Left ventricle myocardium superior (tissue), 1 donor: ENCODE measurements at regions not wholly inside any gene's neighbourhood (a gene's known extent, or its start where the extent isn't known, plus 50 kb on each side); places are given as distances from the start of the nearest gene placed in this dataset.

Source experiments
- ATAC-seq: fragments of 200-7000 bp; cut with Tn5 transposase; one replicate; pipeline ENCODE4 v1.9.1; 2020; ENCODE audit warnings: mild to moderate bottlenecking, moderate library complexity
- DNase-seq: peaks from one replicate; pipeline ENCODE4 v3.0.0-alpha.2; 2020
- intact Hi-C: fragments of 100-400 bp; cut with micrococcal nuclease; formaldehyde crosslinking; loops from one replicate; pipeline ENCODE4 v1.11.0; 2022
- donor health status: DM: no; HTN: yes; CAD: no; lungs with severe emphysema.

DNA sequence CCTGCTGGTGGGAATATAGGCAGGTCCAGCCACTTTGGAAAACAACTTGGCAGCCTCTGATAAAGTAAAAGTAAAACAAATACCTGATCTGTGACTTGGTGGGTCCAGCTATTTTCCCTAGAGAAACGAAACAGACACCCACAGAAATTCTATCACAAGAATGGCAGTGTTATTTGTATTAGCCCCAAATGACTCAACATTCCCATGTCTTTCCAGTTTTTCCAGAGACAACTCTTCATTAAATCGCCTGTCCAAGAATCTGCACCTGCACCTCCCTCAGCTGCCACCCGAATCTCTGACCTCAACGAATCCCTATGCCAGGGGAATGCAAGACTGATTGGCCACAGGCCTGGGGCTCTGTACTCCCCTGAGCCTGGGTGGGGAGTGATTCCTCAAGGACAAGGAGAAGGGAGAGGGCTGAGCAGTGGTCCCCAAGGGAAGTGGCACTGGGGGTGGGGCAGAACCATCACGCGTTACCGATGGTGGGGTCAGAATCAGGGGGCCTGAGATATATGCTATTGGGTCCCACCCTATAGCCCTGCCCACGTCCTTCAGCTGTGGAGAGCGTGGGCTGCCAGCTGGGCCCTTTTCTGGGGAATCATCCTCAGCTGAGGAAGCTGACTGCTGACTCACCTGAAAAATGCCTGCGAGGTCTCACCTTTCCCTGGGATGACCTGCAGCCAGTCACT lies 553.0 kb downstream of the PTPRU start:
- intact Hi-C loops = no loop called here
- ATAC-seq = no peak
- no peak for DNase-seq

DNA sequence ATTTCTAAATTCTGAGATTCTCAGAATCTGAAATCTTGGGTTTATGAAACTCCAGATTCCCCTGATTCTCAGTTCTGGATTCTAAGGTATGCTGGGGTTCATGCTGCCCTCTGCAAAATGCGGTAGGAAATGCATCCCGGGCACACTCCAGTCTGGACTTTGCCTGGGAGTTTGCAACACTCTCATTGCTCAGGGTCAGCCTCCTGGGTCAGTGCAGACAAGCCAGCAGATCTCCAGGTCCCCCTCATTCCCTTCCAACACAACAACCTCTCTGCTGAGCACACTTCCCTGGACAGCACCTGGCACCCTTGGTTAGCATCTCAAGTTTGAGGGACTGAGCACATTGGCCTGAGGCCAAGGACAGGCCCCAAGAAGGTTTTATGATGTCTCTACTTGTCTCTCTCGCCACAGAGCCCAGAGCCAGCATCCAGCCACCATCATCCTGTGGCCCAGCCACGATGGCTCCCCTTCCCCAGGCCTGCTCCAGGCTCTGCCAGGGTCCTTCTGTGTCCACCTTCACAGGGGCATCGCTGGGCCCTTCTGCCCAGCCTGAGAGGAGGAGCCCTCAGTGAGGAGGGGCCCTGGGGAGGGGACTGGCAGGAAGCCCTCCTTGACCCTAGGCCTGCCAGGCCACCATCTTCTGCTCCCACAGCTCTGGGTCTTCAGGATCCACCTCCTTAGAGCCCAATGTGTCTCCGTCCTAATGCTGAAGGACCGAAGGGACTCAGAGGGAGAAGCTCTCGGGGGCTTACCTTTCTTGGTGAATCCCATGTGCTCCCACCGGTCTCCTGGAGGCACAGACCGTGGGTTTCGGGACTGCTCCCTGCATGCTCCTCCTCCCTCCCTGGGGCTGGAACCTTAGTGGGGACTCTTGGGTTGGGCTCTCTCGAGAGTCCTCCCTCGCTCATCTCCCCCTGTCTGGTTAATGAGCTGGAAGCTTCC lies 550.7 kb downstream of the PTPRU start:
- intact Hi-C loops = no loop called here
- no peak for DNase-seq
- ATAC-seq = no peak

DNA sequence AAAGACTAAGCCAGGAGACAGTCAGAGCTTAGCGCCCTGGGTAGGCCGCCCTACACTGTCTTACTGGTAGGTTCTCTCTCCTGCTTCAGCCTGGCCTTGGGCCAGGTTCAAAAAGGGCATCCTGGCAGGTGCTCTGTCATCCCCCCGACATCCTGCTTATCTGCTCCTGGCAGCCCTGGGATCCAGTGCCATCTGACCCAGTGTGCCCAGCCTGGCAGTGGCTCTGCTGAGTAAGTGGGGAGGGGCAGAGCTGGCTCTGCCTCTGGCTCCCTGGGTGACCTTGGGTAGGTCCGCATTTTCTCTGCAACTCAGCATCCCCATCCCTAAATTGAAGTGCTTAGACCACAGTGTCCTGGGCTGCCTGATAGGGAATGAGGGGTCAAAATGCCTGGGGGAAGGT lies 549.9 kb downstream of the PTPRU start:
- DNase-seq (no peak), ATAC-seq (peak; percentile 73)
- intact Hi-C loops = no loop called here

DNA sequence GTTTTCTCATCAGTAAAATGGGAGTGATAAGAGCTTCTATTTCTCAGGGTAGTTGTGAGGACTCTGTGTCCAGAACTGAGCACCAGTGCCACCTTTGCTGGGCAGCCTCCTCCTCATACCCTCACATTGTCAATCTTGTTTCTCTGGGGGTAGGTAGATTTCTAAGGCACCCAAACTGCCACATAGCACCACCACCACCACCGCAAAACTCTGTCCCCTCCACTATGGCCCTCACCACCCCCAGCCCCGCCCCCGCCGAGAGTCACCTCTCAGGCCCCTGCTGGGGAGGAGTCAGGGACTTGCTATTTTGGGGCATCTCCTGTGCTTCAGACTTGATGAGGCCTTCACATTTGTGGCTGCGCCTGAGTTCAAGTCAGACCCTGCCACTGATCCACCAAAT lies 549.2 kb downstream of the PTPRU start:
- no peak for DNase-seq
- intact Hi-C loops = no loop called here

DNA sequence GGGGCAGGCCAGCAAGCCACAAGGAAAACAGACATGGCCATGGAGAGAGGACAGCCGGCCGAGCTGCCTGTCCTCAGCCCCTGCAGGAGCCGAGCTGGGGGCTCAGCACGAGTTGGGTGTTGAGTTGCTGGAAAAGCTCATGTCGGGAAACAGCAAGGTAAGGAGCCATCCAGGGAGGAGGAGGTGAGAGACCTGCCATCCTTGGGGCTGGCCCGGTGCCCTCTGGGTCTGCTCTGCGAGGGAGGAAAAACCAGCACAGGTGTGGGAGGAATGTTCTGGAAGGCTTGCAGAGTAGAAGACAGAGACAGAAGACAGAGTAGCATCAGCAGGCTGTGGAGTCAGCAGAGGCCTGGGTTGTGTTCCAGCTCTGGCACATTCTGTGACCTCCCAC lies 548.8 kb downstream of the PTPRU start:
- intact Hi-C loops = no loop called here
- ATAC-seq (no peak), DNase-seq (no peak)

More for the DNA sequence above, 549.2 kb downstream of the PTPRU start:
- ATAC-seq = no peak

DNA sequence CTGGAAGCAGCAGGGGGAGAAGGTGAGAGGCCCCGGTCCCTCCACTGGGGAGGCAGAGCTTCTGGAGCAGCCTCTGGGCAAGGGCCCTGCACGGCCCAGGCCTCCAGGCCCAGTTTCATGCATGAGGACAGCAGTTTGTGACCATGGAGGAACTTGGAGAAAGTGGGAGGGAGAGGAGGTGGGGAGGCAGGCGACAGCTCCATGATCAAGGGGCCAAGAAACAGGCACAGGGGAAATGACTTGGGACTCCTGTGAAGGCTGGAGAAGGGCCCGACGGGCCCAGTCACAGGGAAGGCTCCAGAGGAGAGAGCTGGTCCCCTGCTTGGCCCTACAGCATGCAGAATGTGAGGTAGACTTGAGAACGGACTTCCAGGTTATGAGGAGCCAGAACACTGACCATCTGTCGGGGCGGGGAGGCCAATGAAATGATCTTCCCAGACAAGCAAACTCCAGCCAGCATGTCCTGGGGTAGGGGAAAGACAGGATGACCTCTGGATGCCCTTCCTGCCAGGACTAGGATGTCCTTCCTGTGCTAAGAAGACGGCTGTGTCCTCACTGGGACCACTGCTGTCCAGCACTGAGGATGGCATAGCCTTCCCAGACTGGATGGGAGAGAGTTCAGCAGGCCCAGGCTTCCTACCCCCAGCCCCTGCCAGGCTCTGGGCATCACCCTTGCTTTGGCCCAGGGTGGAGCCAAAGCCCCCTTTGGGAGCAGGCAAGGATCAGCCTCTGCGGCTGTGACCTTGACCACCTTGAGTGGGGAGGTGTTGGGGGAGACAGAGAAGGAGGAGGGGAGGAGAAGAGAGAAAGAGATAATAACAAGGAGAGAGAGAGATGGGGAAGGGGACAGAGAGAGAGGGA lies 548.2 kb downstream of the PTPRU start:
- no peak for DNase-seq

DNA sequence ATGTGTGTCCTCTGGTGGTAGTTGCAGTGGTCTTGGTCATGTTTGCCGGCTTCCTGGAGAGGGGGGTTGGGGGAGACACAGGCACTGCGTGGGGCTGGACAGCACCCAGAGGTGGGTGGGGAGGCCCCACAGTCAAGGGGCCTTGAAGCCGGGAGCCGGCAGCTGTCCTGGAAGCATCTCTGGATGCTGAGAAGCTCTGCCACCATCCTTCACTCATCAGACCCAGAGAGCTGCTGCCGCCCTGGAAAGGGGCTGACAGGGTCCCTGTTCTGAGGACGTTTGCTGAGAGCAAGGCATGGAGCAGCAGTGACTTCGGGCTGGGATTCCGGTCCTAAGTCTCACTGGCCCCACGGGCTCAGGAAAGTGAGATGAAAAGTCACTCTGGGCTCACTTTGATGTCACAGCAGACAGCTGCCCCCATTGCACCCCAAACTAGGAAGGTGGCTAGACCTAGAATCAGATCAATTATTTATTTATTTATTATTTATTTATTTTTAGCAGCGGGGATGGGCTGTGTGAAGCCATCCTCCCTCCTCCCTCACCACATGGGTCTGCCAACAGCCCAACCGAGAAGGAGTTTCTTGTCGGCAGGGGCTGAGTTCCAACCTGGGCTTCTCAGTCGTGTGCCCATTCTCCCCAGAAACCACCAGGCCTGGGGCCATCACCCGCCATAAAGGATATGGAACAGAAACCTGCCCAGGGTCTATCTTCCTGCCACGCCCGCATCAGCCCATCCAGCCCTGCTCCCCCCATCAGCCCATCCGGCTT lies 547.4 kb downstream of the PTPRU start:
- DNase-seq (no peak), ATAC-seq (no peak)
- intact Hi-C loops = no loop called here

More for the DNA sequence above, 548.2 kb downstream of the PTPRU start:
- intact Hi-C loops = no loop called here
- no peak for ATAC-seq

DNA sequence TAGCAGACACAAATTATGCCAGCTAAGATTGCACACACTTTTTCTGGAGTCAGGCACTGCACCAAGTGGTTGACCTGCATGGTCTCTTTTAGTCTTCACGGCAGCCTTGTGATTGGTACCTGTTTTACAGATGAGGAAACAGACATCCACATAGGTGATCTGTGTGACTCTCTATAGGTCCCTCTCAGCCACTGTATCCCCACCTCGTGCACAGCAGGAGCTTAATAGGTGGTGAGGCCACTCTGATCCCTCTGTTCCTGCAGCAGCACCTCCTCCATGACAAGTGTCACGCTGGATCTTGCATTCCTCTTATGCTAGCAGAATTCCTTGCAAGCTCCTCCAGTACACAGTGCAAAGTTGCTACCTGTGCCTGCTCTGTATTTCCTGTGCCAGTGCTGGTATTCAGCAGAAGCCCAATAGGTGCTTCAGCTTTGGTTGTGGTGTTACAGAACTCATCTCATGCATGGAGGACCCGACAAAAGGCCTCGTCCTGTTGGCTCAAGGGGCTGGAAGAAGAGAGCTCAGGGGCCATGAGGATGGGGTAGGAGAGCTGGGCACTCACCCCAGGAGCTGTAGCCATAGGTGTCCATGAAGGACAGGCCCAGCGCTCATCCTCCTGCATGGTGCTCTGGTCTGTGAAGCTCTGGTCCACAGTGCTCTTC lies 546.7 kb downstream of the PTPRU start:
- ATAC-seq (no peak), DNase-seq (no peak)
- intact Hi-C loops = no loop called here

DNA sequence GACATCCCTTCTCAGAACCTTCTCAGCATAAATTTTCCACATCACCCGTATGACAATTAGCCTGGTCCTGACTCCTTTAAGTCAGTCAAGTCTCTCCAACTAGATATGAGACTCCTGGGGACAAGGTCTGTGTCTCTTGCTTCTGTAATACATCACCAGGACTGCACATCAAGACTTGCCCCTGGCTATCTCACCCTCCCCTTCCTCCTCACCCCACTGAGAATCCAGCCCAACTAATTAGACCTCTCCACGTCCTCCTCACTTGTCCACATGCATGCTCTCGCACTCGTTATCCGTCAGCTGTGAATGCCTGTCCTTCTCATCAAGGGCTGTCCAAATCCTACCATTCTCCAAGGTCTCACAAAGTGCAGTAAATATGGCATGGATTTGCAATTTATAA lies 542.8 kb downstream of the PTPRU start:
- DNase-seq (no peak), ATAC-seq (no peak)
- intact Hi-C loops = no loop called here

DNA sequence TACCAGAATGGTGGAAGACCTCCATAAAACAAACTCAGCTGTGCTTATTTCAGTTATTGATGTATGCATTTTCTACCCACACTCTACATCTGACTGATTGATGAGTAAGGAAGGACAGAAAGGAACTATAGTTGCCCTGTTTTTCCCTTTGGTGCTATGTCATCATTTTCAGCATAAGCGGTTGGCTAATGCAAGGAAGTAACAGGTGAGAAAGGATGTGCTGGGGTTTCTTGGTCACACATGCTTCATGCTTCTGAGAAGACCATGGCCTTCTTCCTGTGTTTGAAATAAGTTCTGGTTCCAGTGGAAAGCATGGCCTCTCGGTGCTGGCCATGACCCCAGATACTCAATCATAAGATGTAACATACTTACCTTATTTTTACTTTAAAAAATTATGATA lies 541.2 kb downstream of the PTPRU start:
- intact Hi-C loops = no loop called here
- DNase-seq = no peak
- ATAC-seq = no peak

DNA sequence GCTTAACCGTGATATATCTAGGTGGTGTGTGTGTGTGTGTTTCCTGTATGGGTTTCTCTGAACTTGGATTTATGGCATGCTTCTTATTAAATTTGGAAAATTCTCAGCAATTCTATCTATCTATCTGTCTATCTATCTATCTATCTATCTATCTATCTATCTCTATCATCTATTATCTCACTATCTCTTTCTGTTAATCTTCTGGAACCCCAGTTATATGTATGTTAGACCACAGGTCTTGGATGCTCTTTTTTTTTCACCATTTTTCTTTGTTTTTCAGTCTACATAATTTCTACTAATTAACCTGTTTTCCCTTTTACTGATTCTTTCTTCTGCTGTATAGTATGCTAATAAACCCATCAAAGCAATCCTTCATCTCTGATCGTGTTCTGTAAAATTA lies 538.0 kb downstream of the PTPRU start:
- intact Hi-C loops = no loop called here
- DNase-seq (no peak), ATAC-seq (no peak)

DNA sequence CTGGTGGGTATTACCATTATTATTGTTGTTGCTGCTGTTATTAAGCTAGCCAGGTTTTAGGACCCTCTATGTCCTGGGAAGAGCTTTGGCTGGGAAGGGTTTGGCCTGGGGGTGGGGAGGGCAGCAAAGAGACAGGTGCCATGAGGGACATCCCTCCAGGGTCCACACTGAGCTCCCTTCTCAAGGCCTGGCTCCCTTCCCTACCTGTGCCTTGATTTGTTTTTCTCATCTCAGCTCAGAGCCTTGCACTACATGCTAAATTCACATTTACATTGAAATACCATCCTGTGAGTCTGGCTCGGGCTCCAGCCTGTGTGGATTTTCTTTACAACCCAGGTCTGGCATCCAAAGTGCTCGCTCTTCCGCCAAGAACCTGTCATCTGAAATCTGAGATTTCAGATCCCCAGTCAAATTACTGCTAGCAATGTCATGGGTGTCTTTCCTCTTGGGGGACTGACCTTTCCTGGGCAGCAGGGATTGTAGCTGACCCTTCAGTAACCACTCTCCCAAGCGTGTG lies 536.3 kb downstream of the PTPRU start:
- intact Hi-C loops = no loop called here
- DNase-seq = no peak
- ATAC-seq = no peak

DNA sequence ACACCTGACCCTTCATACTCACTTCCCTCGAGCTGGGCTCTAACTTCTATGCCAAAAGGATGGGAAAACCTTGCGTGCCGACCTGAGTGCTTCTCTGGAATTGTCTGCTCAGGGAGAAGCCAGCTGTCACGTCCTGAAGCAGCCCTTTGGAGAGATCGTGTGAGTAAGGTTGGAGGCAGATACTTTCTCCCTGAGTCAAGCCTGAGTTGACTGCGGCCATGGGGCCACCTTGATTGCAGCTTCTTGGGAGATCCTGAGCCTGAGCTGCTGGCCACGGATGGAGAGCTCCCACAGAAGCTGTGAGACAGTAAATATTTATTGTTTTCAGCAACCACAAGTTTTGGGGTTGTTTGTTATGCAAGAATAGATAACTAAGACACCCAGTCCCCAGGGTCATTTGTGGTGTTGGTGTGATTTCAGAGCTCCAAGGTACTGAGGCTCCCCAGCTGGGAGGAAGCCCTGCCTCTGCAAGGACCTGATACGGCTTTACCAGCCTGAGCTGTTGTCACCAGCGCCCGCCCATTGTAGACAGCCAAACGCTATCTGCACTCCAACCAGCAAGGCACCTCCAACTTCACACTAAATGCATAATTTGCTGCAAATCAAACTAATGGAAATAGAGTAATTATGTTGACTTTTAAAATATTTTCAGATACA lies 531.6 kb downstream of the PTPRU start:
- intact Hi-C loops = no loop called here
- ATAC-seq (no peak), DNase-seq (no peak)

DNA sequence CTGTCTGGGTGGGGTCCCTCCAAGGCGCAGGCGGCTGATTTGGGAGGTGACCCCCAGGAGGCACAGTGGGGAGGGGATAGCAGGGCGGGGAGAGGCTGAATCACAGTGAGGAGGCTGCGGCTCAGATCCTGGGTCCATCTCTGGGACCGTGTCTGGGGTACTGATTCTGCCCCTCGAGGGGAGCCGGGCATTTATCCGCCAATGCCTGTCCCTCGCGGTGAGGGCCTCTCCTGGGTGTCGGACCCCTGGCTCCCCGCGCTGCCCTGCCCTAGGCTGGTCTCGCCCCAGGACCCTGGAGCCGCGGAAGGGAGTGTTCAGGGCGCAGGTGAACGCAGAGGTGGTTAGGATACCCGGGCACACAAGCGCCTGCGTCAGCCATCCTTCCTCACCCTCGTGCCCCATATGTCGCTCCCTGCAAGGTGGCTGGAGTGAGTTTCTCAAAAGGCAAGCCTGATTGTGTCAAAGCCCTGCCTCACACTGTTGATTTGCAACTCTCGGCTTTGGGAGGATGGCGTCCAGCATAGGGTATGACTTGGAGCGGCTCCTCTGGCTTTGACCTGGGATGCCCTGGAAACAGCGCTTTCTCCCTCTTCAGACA lies 530.9 kb downstream of the PTPRU start:
- ATAC-seq (no peak), DNase-seq (no peak)
- intact Hi-C loops = no loop called here

DNA sequence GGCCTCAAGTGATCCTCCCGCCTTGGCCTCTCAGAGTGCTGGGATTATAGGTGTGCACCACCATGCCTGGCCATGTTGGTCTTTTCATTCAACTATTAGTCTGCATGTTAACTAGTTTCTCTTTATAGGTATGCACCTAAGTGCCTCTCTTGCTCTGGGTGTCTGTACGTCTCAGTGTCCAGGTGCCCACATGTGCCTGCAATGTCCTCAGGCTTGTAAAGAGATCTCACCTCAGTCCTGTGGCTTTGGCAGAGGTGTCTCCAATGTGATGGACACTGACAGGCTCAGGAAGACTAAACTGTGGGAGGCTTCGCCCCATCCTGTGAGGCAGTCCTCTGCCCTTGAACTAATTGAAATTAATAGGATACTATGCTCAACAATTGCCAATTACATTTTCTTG lies 526.3 kb downstream of the PTPRU start:
- intact Hi-C loops = no loop called here
- no peak for DNase-seq
- no peak for ATAC-seq

DNA sequence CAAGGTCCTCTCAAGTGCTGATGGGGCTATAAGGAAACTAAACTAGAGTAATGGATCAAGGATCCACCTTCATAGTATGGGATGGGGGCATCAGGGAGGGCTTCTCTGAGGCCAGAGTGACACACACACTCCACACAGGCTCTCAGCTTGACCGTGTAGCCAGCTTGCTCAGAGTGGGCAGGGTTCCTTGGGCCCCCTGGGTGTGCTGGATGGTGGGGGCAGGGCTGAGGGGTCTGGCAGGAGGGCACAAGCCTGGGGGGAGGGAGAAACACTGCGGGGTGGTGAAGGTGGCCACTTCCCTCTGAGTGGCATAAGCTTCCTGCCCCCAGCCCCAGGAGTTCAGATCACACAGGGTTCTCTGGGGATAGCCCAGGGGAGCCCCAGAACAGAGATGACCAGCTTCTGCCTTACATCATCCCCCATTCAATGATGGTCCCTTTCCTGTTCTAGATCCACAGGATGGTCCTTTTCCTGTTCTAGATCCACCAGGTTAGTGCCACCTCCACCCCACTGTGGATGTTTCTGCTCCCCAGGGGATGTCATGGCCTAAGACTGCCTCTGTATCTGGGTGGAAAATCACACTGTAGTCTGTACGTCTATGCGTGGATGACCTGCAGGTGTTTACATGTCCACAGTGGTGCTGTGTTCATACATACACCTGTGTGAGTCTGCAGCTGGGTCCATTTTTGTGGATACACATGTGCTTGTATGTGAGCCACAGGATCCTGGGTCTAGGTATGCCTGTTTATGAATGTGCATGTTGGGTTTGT lies 525.0 kb downstream of the PTPRU start:
- no peak for DNase-seq
- no peak for ATAC-seq
- intact Hi-C loops = no loop called here

DNA sequence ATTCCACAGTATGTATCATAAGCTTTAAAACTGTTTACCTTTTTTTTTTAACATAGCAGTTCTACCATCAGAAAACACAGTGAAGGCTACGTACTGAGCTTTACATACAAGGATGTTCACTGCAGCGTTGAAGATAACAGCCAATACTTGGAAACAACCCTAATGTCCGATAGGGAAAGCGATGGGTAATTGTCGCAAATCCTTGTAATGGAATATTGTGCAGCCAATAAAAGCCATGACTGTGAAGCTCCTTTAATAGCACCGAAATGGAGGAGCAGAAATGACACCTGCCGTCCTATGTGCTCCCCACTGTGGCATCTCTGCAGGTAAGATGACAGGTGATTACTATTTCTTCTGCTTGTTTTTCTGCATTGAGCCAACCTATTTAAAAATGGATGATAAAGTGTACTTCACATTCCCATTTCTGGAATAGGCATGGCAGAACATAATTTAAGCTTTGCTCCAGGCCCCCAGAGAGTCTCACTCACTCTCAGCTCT lies 523.8 kb downstream of the PTPRU start:
- no peak for DNase-seq
- intact Hi-C loops = no loop called here
- ATAC-seq = no peak
